DOHH2 (cell line): ENCODE measurements at regions not wholly inside any gene's neighbourhood (a gene's known extent, or its start where the extent isn't known, plus 50 kb on each side); places are given as distances from the start of the nearest gene placed in this dataset.
"Not testable (repeated sequence)": the region's sequence is repeated elsewhere in the genome, so short reads cannot be mapped to it uniquely, and the experiment has no call there.

Experiments
- H3F3A ChIP-seq: fragments of 200-600 bp; sonication (generic), shearing (Covaris generic); 2 replicates; pipeline ENCODE4 v1.6.0; 2016; ENCODE audit warnings: antibody characterized with exemption, mild to moderate bottlenecking; ENCODE audit not compliant: control insufficient read depth, insufficient read depth
- H3K27ac ChIP-seq: fragments of 200-600 bp; sonication (generic); 2 replicates; pipeline ENCODE4 v1.5.1; 2014; ENCODE audit warnings: low read depth, mild to moderate bottlenecking, low read length, moderate library complexity
- H3K27me3 ChIP-seq: fragments of 200-600 bp; sonication (generic); 2 replicates; pipeline ENCODE4 v1.6.1; 2014; ENCODE audit warnings: mild to moderate bottlenecking, low read length, mixed read lengths; ENCODE audit not compliant: control insufficient read depth
- H3K36me3 ChIP-seq: fragments of 200-600 bp; sonication (generic); 2 replicates; pipeline ENCODE4 v1.6.1; 2014; ENCODE audit warnings: mild to moderate bottlenecking, low read length, moderate library complexity, mixed read lengths; ENCODE audit not compliant: control insufficient read depth
- H3K4me1 ChIP-seq: fragments of 200-600 bp; sonication (generic); 2 replicates; pipeline ENCODE4 v1.6.1; 2014; ENCODE audit warnings: mild to moderate bottlenecking, low read length, mixed read lengths; ENCODE audit not compliant: control insufficient read depth
- H3K4me2 ChIP-seq: fragments of 200-600 bp; sonication (generic); 2 replicates; pipeline ENCODE4 v1.6.0; 2014; ENCODE audit warnings: mild to moderate bottlenecking, low read length, moderate library complexity
- H3K4me3 ChIP-seq: fragments of 200-600 bp; sonication (generic); 2 replicates; pipeline ENCODE4 v1.5.1; 2014; ENCODE audit warnings: mild to moderate bottlenecking, low read length, mixed read lengths
- H3K79me2 ChIP-seq: fragments of 200-600 bp; sonication (generic); 2 replicates; pipeline ENCODE4 v1.6.1; 2014; ENCODE audit warnings: mild to moderate bottlenecking, low read length, mixed read lengths; ENCODE audit not compliant: control insufficient read depth
- H3K9me2 ChIP-seq: fragments of 200-600 bp; sonication (generic); replicated peaks from 2 replicates; pipeline ENCODE4 v1.6.1; 2014; ENCODE audit warnings: mild to moderate bottlenecking, low read length, mixed read lengths; ENCODE audit not compliant: control insufficient read depth
- H3K9me3 ChIP-seq: fragments of 200-600 bp; sonication (generic); 2 replicates; pipeline ENCODE4 v1.6.1; 2014; ENCODE audit warnings: antibody characterized with exemption, low read length, mixed read lengths; ENCODE audit not compliant: control insufficient read depth, insufficient read depth
- H4K20me1 ChIP-seq: fragments of 200-600 bp; sonication (generic); 2 replicates; pipeline ENCODE4 v1.6.0; 2014; ENCODE audit warnings: low read depth, mild to moderate bottlenecking, antibody characterized with exemption, low read length, moderate library complexity; ENCODE audit not compliant: control insufficient read depth, insufficient read depth
- EZH2phosphoT487 ChIP-seq: fragments of 200-600 bp; sonication (generic); IDR thresholded peaks from 2 replicates; pipeline ENCODE4 v1.6.1; 2017; ENCODE audit warnings: borderline replicate concordance, mild to moderate bottlenecking, antibody characterized with exemption, low read length, moderate library complexity, mixed read lengths
- TF ChIP-seq, protein P1 (sequence below): fragments of 200-600 bp; sonication (generic); IDR thresholded peaks from one replicate; pipeline ENCODE4 v1.5.1; 2014; ENCODE audit warnings: antibody characterized with exemption, mild to moderate bottlenecking, low read depth, low read length; ENCODE audit not compliant: poor library complexity, severe bottlenecking

DNA sequence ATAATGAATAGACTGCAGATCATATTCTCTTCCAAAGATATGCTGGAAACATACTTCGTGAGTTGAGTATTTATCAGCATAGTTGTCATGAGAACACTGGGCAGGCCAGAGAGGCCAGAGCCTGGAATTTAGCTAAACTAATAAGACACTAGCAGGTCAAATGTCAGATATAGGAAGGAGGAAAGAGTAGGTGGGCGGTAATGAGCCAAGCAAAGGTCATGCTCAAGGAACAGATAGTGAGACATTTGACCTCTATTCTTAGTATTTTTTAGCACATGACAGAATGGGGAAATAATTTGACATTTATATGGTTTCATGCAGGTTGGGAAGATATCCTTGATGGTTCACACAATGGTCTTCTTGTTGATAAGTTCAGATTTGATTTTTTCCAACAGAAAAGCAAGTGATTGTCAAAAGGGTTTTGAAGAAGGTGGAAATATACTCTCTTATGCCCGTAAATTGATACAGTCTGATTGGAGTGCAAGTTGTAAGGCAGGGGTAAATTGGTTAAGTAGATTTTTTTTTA is 99.6 kb upstream of the GOLGA6L4 start:
- not testable (repeated sequence) for H3K4me2 ChIP-seq, H3K9me3 ChIP-seq, H3K27ac ChIP-seq, H3F3A ChIP-seq, H3K4me1 ChIP-seq, H3K9me2 ChIP-seq, H3K4me3 ChIP-seq, H3K79me2 ChIP-seq, H3K36me3 ChIP-seq, H3K27me3 ChIP-seq, H4K20me1 ChIP-seq

DNA sequence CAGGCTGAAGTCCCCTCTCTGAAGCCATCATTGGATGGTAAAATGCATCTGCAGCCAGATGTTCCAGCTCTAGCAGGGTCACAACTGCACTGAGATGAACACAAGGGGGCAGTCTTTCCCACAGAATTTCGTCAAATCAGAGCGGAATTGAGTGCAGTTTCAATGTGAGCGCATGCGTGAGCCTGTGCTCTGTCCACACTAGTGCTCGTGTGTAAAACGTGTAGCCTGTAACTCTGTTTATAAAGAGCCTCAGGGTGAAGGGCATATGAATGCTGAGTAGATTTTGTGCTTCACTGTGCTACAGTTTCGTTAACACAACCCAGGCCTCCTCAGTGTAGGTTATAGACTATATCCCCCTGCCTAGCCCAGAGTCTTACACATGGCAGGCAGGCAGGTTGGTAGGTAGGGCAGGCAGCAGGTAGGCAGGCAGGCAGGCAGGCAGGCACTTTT is 92.7 kb upstream of the GOLGA6L4 start:
- Histone ChIP-seq H3K79me2 (no peaks in the 10 kb centered on the region), H3K36me3 (no peaks in the 10 kb centered on the region), H3F3A (no peaks in the 10 kb centered on the region), H3K4me1 (peaks cover 4% of the 10 kb centered on the region), H3K4me3 (peak overlapping the region; percentile 51), H4K20me1 (no peaks in the 10 kb centered on the region), H3K4me2 (peak overlapping the region; percentile 68), H3K9me2 (no peaks in the 10 kb centered on the region), H3K27me3 (no peaks in the 10 kb centered on the region), H3K9me3 (no peaks in the 10 kb centered on the region), H3K27ac (no peak overlapping the region)
- no peak for TF ChIP-seq EZH2phosphoT487
- TF ChIP-seq, protein P1, sequence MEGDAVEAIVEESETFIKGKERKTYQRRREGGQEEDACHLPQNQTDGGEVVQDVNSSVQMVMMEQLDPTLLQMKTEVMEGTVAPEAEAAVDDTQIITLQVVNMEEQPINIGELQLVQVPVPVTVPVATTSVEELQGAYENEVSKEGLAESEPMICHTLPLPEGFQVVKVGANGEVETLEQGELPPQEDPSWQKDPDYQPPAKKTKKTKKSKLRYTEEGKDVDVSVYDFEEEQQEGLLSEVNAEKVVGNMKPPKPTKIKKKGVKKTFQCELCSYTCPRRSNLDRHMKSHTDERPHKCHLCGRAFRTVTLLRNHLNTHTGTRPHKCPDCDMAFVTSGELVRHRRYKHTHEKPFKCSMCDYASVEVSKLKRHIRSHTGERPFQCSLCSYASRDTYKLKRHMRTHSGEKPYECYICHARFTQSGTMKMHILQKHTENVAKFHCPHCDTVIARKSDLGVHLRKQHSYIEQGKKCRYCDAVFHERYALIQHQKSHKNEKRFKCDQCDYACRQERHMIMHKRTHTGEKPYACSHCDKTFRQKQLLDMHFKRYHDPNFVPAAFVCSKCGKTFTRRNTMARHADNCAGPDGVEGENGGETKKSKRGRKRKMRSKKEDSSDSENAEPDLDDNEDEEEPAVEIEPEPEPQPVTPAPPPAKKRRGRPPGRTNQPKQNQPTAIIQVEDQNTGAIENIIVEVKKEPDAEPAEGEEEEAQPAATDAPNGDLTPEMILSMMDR, result peak; percentile 73

DNA sequence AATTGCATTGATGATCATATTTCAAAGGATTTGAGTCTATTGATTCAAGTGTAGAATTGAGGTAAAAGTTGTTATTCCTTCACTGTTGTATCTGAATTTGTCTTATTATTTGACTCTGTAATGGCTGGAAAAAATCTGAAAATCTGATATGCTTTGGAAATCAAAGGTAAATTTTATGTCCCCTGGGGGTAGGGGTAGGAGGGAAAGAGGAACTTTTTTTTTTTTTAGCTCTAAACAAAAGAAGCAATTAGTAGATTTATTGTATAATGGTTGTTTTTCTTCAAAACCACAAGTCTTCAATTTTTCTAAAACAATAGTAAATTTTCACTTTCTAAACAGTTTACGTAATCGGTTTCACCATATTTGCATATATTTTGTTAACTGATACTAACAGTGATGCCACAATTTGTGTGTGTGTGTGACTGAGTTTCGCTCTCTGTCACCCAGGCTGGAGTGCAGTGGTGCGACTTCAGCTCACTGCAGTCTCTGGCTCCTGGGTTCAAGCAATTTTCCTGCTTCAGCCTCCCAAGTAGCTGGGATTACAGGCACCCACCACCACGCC is 91.7 kb upstream of the GOLGA6L4 start:
- Histone ChIP-seq H3K79me2 (no peaks in the 10 kb centered on the region), H3K9me3 (no peaks in the 10 kb centered on the region), H3K4me1 (peaks cover 4% of the 10 kb centered on the region), H3K4me2 (no peak overlapping the region), H4K20me1 (no peaks in the 10 kb centered on the region), H3F3A (no peaks in the 10 kb centered on the region), H3K4me3 (no peak overlapping the region), H3K36me3 (no peaks in the 10 kb centered on the region), H3K9me2 (no peaks in the 10 kb centered on the region), H3K27me3 (no peaks in the 10 kb centered on the region), H3K27ac (no peak overlapping the region)
- no peak for TF ChIP-seq EZH2phosphoT487
- TF ChIP-seq, protein P1, result no peak

DNA sequence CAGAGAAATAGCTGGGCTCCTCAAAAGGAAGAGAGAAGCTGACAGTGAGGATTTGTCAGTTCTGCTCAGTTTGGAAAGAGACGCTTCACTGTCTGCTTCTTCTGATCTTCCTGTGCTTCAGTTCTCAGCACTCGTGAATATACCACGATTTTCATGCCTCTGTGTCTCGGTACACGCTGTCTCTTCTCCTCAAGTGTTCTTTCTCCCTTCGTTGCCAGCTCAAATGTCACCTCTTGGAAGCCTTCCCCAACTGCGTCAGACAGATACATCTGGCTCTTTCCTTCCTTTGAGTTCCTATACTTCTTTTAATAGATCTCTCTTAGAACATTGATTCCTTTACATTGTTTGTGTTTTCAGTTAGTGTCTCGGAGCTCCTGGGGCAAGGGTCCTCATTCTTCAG is 90.6 kb upstream of the GOLGA6L4 start:
- not testable (repeated sequence) for H3K36me3 ChIP-seq, H3K9me2 ChIP-seq, H3K79me2 ChIP-seq, H3F3A ChIP-seq, H3K27me3 ChIP-seq, H3K4me2 ChIP-seq, H4K20me1 ChIP-seq, H3K4me3 ChIP-seq, H3K9me3 ChIP-seq, H3K27ac ChIP-seq, H3K4me1 ChIP-seq

- not testable (repeated sequence) for H4K20me1 ChIP-seq, H3K27me3 ChIP-seq, H3F3A ChIP-seq
These were observed 89.3 kb upstream of the GOLGA6L4 start for GRCh38 chr15:84146299-84146698.

DNA sequence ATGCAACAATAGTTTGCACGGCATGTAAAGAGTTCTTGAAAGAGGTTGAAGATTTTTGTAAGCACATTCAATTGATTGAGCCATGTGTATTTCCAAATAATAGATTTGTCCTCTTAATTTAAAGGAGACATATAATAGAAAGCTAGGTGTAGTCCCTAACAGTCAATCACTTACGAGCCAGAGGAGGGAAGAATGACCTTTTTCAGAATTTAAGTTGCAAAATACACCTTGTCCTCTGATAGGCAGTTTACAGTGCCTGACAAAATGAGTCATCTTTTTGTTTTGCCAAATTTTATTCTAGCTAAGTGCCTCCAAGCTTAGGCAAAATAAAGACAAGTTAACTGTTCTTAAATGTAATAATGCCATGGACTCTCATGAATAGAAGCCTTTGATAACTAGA is 88.3 kb upstream of the GOLGA6L4 start:
- not testable (repeated sequence) for H3K79me2 ChIP-seq, H3K27ac ChIP-seq, H3K9me2 ChIP-seq, H3K4me2 ChIP-seq, H3K27me3 ChIP-seq, H3K4me1 ChIP-seq, H3K36me3 ChIP-seq, H4K20me1 ChIP-seq, H3F3A ChIP-seq, H3K9me3 ChIP-seq, H3K4me3 ChIP-seq

More at GRCh38 chr15:84146299-84146698, 89.3 kb upstream of the GOLGA6L4 start:
- H3K9me2 ChIP-seq, H3K4me3 ChIP-seq, H3K79me2 ChIP-seq, H3K4me1 ChIP-seq, H3K9me3 ChIP-seq, H3K36me3 ChIP-seq, H3K4me2 ChIP-seq, H3K27ac ChIP-seq: not testable (repeated sequence)
